ENCODE measurements at regions not wholly inside any gene's neighbourhood (a gene's known extent, or its start where the extent isn't known, plus 50 kb on each side); places are given as distances from the start of the nearest gene placed in this dataset.

DNA sequence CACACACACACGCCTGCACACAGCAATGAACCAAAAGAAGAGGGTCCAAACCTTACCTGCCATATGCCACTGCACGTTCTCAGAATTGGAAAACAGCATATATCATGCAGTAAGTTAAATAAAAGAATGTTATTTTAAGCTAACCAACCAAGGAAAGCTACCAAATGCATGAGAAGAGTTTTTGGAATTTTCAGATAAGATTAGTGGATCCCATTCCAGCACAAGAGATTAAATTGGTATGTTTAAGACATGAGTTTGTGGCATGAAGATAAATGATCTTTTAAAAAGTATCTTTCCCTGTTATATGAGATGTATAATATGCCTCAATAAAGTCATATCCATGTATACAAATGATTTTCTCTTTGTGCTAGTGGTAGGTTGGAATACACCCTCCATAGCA is 811.4 kb downstream of the NR2F2 start:
- intact Hi-C loops (cut with DNase I), result no loop called here
- TF ChIP-seq CTCF (IDR thresholded peaks at IDR 0.05), result no peak
- DNase-seq (no peak), ATAC-seq (no peak)
- Histone ChIP-seq H3K4me3 (no peak overlapping the region), H3K27me3 (ENCODE audit: low read depth) (no peaks in the 10 kb centered on the region), H3K36me3 (no peaks in the 10 kb centered on the region), H3K27ac (no peak overlapping the region), H3K4me1 (no peaks in the 10 kb centered on the region), H3K9me3 (no peaks in the 10 kb centered on the region)

DNA sequence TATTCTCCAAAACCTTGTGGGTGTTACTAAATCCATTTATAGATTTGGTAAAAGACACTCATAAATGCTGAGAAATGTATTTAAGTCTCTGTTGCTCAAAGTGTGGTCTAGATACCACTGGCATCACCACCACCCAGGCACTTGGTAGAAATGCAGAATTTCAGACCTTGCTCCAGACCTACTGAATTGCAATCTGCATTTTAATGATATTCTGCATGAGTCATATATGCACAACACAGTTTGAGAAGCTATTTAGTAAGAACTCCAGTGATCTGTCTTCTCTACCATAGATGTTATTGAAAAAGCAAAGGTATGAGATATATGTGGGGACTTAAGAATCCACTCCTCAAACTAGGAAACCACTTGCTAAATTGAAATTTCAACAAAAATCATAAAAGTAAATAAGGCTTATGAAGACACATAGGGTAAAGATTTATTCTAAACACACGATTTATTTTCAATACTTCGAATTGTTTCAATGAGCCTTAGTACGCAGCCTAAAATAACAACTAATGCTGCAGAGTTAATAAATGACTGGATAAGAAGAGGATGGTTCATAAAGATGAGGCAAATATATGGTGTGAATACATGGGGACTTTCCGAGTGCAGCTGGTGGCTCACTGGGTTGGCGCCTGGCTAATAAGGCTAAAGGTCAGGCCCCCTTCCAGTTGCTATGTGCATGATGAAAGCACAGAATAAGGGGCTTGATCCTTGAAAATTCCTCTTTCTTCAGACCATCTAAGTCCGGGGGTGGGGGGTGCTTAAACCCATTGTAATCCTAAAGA is 813.3 kb downstream of the NR2F2 start:
- ATAC-seq (no peak), DNase-seq (no peak)
- H3K36me3 ChIP-seq, result no peaks in the 10 kb centered on the region
- H3K4me3 ChIP-seq, result no peak overlapping the region
- no peak for TF ChIP-seq CTCF (IDR thresholded peaks at IDR 0.05)
- H3K27ac ChIP-seq, result no peak overlapping the region
- no peaks in the 10 kb centered on the region for H3K27me3 ChIP-seq (ENCODE audit: low read depth)
- no peaks in the 10 kb centered on the region for H3K9me3 ChIP-seq
- no peaks in the 10 kb centered on the region for H3K4me1 ChIP-seq
- intact Hi-C loops (cut with DNase I), result no loop called here

- no peak overlapping the region for H3K27ac ChIP-seq
- ATAC-seq, result no peak
- intact Hi-C loops (cut with DNase I), result no loop called here
Observed at GRCh38 chr15:97144377-97144711, 813.8 kb downstream of the NR2F2 start.

DNA sequence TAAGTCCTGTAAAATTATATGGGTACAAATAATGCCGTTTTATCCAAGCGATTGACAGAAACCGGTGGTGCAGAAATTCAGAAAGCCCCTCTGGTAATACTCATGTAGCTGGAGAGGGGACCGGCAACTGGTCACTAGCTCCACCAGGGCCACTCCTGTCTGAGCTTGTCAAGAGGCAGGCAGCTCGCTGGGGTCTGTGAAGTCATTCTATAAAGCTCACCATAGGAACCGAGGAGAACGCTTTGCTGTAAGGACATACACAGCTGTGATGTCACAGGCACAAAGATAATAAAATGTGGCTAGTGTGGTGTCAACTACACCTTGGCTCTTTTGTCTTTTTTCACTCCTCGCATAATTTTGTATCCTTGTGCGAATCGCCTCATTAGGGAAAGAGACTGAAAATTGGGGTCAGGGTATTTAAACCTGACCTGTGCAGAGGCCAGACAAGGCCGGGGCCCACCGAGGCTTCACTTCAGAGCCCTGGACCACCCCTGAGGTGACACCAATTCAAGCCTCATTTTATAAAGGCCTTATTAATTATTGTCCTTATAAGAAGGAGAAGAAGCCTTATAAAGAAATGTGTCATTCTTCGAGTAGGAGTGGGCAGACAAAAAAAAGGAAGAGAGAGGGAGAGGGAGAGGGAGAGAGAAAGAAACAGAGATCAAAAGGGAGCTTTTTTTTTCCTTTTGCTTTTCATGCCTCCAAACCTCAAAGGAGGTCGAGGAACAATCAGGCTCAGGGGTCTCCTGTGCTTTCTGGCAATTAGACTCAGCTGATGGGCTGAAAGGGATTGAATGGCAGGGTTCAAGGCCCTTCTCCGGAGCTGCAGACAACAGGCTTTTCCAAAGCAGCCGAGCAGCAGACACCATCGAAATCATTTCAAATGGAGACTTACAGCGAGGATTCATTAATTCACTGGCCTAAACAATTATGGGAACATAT is 813.3 kb upstream of the ARRDC4 start:
- Histone ChIP-seq H3K36me3 (no peaks in the 10 kb centered on the region), H3K27me3 (ENCODE audit: low read depth) (no peaks in the 10 kb centered on the region), H3K4me1 (no peaks in the 10 kb centered on the region), H3K4me3 (no peak overlapping the region), H3K9me3 (no peaks in the 10 kb centered on the region), H3K27ac (no peak overlapping the region)
- ATAC-seq, result no peak
- intact Hi-C loops (cut with DNase I), result no loop called here
- no peak for DNase-seq
- no peak for TF ChIP-seq CTCF (IDR thresholded peaks at IDR 0.05)

More at GRCh38 chr15:97144377-97144711, 813.8 kb downstream of the NR2F2 start:
- Histone ChIP-seq H3K36me3 (no peaks in the 10 kb centered on the region), H3K9me3 (no peaks in the 10 kb centered on the region), H3K4me3 (no peak overlapping the region), H3K4me1 (no peaks in the 10 kb centered on the region), H3K27me3 (ENCODE audit: low read depth) (no peaks in the 10 kb centered on the region)
- no peak for DNase-seq
- TF ChIP-seq CTCF (IDR thresholded peaks at IDR 0.05), result no peak

DNA sequence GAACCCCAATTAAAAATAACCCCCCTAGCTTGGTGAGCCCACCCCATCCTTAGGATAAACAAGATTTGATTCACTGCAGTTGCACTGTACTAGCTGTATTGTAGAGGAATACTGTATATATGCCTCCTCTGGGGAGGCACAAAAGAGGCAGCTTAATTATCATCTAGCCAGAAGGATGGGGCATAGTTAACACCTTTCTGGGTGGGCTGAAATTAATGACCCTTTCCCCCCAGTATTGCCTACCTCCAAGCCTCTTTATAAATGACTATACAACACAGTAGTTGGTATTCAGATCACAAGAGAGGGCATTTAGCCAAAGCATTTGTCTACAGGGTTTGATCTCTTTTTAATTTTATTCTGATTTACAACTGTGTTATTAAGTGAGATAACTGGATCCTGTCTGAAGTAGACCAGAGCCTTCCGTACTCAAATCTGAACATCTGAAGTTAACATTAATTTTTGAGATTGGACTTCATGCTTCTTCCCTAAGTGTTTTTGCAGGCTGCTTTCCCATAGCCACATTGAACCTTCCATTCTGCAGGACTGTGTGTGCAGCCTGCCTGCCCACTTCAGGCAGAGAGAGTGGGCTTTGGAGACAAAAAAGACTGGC is 807.0 kb upstream of the ARRDC4 start:
- Histone ChIP-seq H3K27ac (no peak overlapping the region), H3K4me3 (no peak overlapping the region), H3K4me1 (no peaks in the 10 kb centered on the region), H3K36me3 (no peaks in the 10 kb centered on the region), H3K27me3 (ENCODE audit: low read depth) (no peaks in the 10 kb centered on the region), H3K9me3 (no peaks in the 10 kb centered on the region)
- no peak for DNase-seq
- ATAC-seq, result no peak
- no peak for TF ChIP-seq CTCF (IDR thresholded peaks at IDR 0.05)
- intact Hi-C loops (cut with DNase I), result no loop called here
